ENCODE measurements at regions not wholly inside any gene's neighbourhood (a gene's known extent, or its start where the extent isn't known, plus 50 kb on each side); places are given as distances from the start of the nearest gene placed in this dataset.
A peak's percentile ranks its signal among the peaks of the same experiment; 100 is the strongest.

GRCh38 chr9:38171538-38171884, 102.5 kb upstream of the SHB start:
- H3K36me3 Mint-ChIP-seq: peaks cover 23% of the 10 kb centered on the region
- ATAC-seq (no peak), DNase-seq (ENCODE audit: low spot score) (no peak)
- peaks cover 29% of the 10 kb centered on the region for H3K27me3 Mint-ChIP-seq (ENCODE audit: low read depth)
- TF ChIP-seq NFYB (CRISPR knock-in tag; conservative IDR thresholded peaks at IDR 0.05; ENCODE audit: low read depth): no peak
- TF ChIP-seq SMAD4 (CRISPR knock-in tag; IDR thresholded peaks at IDR 0.05): no peak
- no peak for TF ChIP-seq OVOL2 (CRISPR knock-in tag; IDR thresholded peaks at IDR 0.05; ENCODE audit: borderline replicate concordance)
- no peak for TF ChIP-seq ETV6 (CRISPR knock-in tag; IDR thresholded peaks at IDR 0.05)
- no peak for TF ChIP-seq STAT6 (CRISPR knock-in tag; conservative IDR thresholded peaks at IDR 0.05; ENCODE audit: low read depth)
- no peak for TF ChIP-seq ZNF396 (CRISPR knock-in tag; IDR thresholded peaks at IDR 0.05; ENCODE audit: borderline replicate concordance)
- no peak for TF ChIP-seq EMX1 (CRISPR knock-in tag; IDR thresholded peaks at IDR 0.05)
- TF ChIP-seq HMGXB4 (CRISPR knock-in tag; IDR thresholded peaks at IDR 0.05): no peak
- no peak for TF ChIP-seq ZNF423 (CRISPR knock-in tag; IDR thresholded peaks at IDR 0.05)
- TF ChIP-seq ATF2 (CRISPR knock-in tag; IDR thresholded peaks at IDR 0.05; ENCODE audit: borderline replicate concordance, low read depth): no peak
- no peak for TF ChIP-seq ERG (CRISPR knock-in tag; IDR thresholded peaks at IDR 0.05)
- TF ChIP-seq ZBTB43 (CRISPR knock-in tag; IDR thresholded peaks at IDR 0.05): no peak
- no peak for TF ChIP-seq E2F5 (CRISPR knock-in tag; IDR thresholded peaks at IDR 0.05)
- no peak for TF ChIP-seq ARID4B (CRISPR knock-in tag; IDR thresholded peaks at IDR 0.05; ENCODE audit: borderline replicate concordance)
- TF ChIP-seq ZNF425 (CRISPR knock-in tag; conservative IDR thresholded peaks at IDR 0.05): no peak
- TF ChIP-seq FOXP1 (CRISPR knock-in tag; IDR thresholded peaks at IDR 0.05; ENCODE audit: borderline replicate concordance): no peak
- TF ChIP-seq PREB (CRISPR knock-in tag; IDR thresholded peaks at IDR 0.05; ENCODE audit: borderline replicate concordance): no peak
- TF ChIP-seq ZNF121 (CRISPR knock-in tag; IDR thresholded peaks at IDR 0.05): no peak
- no peak for TF ChIP-seq TEAD1 (CRISPR knock-in tag; IDR thresholded peaks at IDR 0.05)
- no peak for TF ChIP-seq NR2C2 (CRISPR knock-in tag; IDR thresholded peaks at IDR 0.05)
- ChIA-PET POLR2A (no interaction called here), CTCF (interaction anchor here (0.6 to 2.2 kb wide), 2 partner anchors 11 to 94 kb away, joined by 3 to 14 read pairs; no protein-coding TSS in a partner anchor)
- peaks cover 32% of the 10 kb centered on the region for H3K9me3 Mint-ChIP-seq
- peak overlapping the region; percentile 68 for H3K27ac Mint-ChIP-seq
- peaks cover 29% of the 10 kb centered on the region for H3K4me1 Mint-ChIP-seq
- no peak overlapping the region for H3K4me3 Mint-ChIP-seq

Data from WTC11 (cell line).